ENCODE measurements at regions not wholly inside any gene's neighbourhood (a gene's known extent, or its start where the extent isn't known, plus 50 kb on each side); places are given as distances from the start of the nearest gene placed in this dataset.

DNA sequence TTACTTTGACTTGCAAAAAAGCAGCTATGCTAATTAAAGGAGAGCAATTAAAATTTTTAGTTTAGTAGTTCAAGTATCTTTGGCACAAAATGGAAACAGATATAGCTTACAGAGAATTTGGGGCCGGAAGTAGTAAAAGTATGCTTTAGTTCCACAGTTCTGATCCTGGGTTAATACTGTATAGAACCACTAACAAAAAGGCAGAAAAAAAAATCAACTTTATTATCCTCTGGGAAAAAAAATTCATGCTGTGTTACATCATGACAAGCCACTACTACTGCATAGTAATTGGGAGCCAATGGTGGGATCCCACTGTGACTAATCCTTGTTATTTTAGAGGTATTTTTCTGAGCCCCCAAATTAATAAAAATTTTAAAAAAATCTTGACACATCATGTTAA is 246.8 kb upstream of the PRDM9 start:
- Mint-ChIP-seq H3K27me3 (no peaks in the 10 kb centered on the region), H3K4me1 (ENCODE audit: low read depth in 2 of 2) (no peaks in the 10 kb centered on the region), H3K4me3 (no peak overlapping the region), H3K36me3 (ENCODE audit: insufficient read depth) (no peaks in the 10 kb centered on the region), H3K9me3 (peaks cover 3 to 6% of the 10 kb centered on the region in 2 donors), H3K27ac (no peak overlapping the region)
- ATAC-seq (replicated peaks) (no peak), DNase-seq (no peak)

- Mint-ChIP-seq H3K4me3 (no peak overlapping the region), H3K27me3 (no peaks in the 10 kb centered on the region), H3K9me3 (peaks cover 7 to 15% of the 10 kb centered on the region in 2 donors), H3K36me3 (ENCODE audit: insufficient read depth) (no peaks in the 10 kb centered on the region), H3K4me1 (ENCODE audit: low read depth in 2 of 2) (no peaks in the 10 kb centered on the region), H3K27ac (no peak overlapping the region)
- ATAC-seq (replicated peaks), result no peak
- no peak for DNase-seq
Measured at GRCh38 chr5:23257656-23258055, 249.8 kb upstream of the PRDM9 start.

DNA sequence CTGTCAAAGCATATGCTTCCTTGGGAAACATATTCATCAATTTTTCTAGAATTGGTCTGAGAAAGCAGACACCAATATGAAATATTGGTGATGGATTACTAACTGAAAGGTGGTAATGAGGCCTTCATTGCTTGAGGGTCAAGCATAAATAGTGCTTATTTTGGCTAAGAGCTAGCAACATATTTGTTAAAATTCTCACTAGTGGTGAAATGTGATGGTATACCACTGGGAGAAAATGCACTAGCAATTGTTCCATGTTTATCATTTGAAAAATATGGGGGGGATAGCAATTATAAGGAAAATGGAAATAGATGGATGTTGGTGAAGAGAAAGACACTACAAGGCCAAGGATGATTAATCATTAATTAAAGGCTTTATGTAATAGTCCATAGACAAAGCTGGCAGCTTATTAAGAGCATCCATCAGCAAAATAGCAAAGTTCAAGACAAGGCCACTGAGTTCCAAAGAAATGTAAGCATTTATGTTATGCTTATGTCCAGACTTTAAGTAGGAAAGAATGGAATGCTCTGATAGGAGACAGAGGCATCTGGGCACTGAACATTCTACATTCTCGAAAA is 253.7 kb upstream of the PRDM9 start:
- H3K27ac Mint-ChIP-seq, result no peak overlapping the region
- ATAC-seq (replicated peaks) (no peak), DNase-seq (no peak)
- no peaks in the 10 kb centered on the region for H3K27me3 Mint-ChIP-seq
- H3K36me3 Mint-ChIP-seq (ENCODE audit: insufficient read depth), result no peaks in the 10 kb centered on the region
- peaks cover 4 to 15% of the 10 kb centered on the region in 2 donors for H3K9me3 Mint-ChIP-seq
- no peak overlapping the region for H3K4me3 Mint-ChIP-seq
- no peaks in the 10 kb centered on the region for H3K4me1 Mint-ChIP-seq (ENCODE audit: low read depth in 2 of 2)

DNA sequence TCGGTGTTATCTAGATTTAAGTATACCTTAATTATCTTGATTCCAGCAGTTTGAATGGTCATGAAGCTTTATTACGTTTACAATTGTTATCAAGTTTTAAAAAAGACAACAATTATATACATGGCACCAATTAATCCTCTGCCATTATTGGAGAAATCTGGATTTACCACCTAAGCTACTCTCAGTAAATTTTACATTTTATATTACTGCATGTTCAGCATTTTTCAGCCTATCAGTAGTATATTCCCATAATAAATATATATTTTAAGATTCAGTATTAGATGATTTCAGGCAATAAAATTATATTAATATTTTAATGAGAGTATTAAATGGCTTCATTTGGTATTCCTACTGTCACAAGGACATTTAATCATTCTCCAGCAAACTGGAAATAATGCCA is 264.5 kb upstream of the PRDM9 start:
- H3K4me3 Mint-ChIP-seq, result no peak overlapping the region
- no peaks in the 10 kb centered on the region for H3K4me1 Mint-ChIP-seq (ENCODE audit: low read depth in 2 of 2)
- ATAC-seq (replicated peaks) (no peak), DNase-seq (no peak)
- peaks cover 14 to 22% of the 10 kb centered on the region in 2 donors for H3K9me3 Mint-ChIP-seq
- H3K27me3 Mint-ChIP-seq, result no peaks in the 10 kb centered on the region
- no peak overlapping the region for H3K27ac Mint-ChIP-seq
- H3K36me3 Mint-ChIP-seq (ENCODE audit: insufficient read depth), result no peaks in the 10 kb centered on the region

GRCh38 chr5:23235246-23235645 is 272.2 kb upstream of the PRDM9 start:
- no peaks in the 10 kb centered on the region for H3K36me3 Mint-ChIP-seq (ENCODE audit: insufficient read depth)
- H3K9me3 Mint-ChIP-seq, result peaks cover 11 to 24% of the 10 kb centered on the region in 2 donors
- DNase-seq (no peak), ATAC-seq (replicated peaks) (no peak)
- no peak overlapping the region for H3K4me3 Mint-ChIP-seq
- H3K27me3 Mint-ChIP-seq, result no peaks in the 10 kb centered on the region
- H3K4me1 Mint-ChIP-seq (ENCODE audit: low read depth in 2 of 2), result no peaks in the 10 kb centered on the region
- no peak overlapping the region for H3K27ac Mint-ChIP-seq

- Mint-ChIP-seq H3K27me3 (no peaks in the 10 kb centered on the region), H3K27ac (no peak overlapping the region), H3K4me3 (no peak overlapping the region), H3K4me1 (ENCODE audit: low read depth in 2 of 2) (no peaks in the 10 kb centered on the region), H3K36me3 (ENCODE audit: insufficient read depth) (no peaks in the 10 kb centered on the region), H3K9me3 (peaks cover 8 to 22% of the 10 kb centered on the region in 2 donors)
- DNase-seq, result no peak
- ATAC-seq (replicated peaks), result no peak
Measured at GRCh38 chr5:23234197-23234596, 273.2 kb upstream of the PRDM9 start.

DNA sequence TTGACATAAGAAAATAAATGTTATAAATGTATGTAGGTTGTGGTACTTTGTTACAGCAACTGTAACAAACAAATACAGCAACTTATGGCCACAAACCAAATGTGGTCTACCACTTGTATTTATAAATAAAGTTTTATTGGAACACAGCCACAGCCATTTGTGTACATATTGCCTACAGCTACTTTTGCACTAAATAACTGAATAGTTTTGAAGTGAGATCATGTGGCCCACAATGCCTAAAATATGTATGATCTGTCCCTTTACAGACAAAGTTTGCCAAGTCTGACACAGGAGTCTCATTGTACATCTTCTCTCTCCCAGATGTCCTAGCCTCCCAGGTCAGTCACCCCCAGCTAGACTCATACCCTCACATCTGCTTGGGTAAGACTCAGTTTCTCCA is 283.6 kb upstream of the PRDM9 start:
- ATAC-seq (replicated peaks), result no peak
- peaks cover 9 to 15% of the 10 kb centered on the region in 2 donors for H3K9me3 Mint-ChIP-seq
- no peaks in the 10 kb centered on the region for H3K4me1 Mint-ChIP-seq (ENCODE audit: low read depth in 2 of 2)
- DNase-seq, result no peak
- no peak overlapping the region for H3K27ac Mint-ChIP-seq
- H3K36me3 Mint-ChIP-seq (ENCODE audit: insufficient read depth), result no peaks in the 10 kb centered on the region
- no peak overlapping the region for H3K4me3 Mint-ChIP-seq
- no peaks in the 10 kb centered on the region for H3K27me3 Mint-ChIP-seq

DNA sequence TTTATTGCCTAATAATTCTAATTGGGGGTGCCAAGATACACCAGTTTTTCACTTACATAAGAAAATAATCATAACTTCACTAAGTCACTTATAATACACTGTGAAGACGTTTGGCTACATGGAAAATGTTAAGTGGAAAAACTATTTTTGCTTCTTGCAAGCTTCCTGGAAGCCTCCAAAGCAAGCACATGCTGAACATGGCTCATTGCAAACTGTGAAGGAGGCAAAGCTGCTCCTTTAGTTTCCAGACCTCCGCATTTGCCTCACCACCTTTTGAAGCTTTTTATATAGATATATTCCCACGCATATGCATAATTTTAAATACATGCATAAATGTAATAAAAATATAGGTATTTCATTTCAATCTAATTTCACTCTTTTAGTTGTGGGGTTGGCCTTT is 285.6 kb upstream of the PRDM9 start:
- Mint-ChIP-seq H3K4me3 (no peak overlapping the region), H3K36me3 (ENCODE audit: insufficient read depth) (no peaks in the 10 kb centered on the region), H3K4me1 (ENCODE audit: low read depth in 2 of 2) (no peaks in the 10 kb centered on the region), H3K27me3 (no peaks in the 10 kb centered on the region), H3K9me3 (peaks cover 9 to 15% of the 10 kb centered on the region in 2 donors), H3K27ac (no peak overlapping the region)
- no peak for DNase-seq
- ATAC-seq (replicated peaks), result no peak

DNA sequence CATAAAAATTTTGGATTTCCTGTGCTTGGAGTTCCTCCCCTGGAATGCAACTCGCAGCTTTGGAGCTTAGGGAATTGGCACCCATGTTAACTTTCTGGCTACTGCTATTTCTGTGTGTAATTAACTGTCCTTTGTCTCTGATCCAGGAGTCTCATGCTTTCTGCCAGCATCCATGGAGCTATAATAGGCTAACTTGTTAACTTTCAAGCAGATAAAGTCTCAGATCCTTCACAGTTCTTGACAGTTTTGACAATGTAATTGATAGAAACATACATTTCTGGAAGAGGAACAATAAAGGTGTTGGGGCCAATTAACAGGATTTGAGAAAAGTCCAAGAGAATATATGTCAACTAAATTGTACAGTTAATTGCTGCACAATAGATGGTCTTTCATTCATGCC is 290.2 kb upstream of the PRDM9 start:
- no peak overlapping the region for H3K4me3 Mint-ChIP-seq
- ATAC-seq (replicated peaks) (no peak), DNase-seq (no peak)
- no peak overlapping the region for H3K27ac Mint-ChIP-seq
- H3K27me3 Mint-ChIP-seq, result no peaks in the 10 kb centered on the region
- peaks cover 5 to 14% of the 10 kb centered on the region in 2 donors for H3K9me3 Mint-ChIP-seq
- H3K36me3 Mint-ChIP-seq (ENCODE audit: insufficient read depth), result no peaks in the 10 kb centered on the region
- no peaks in the 10 kb centered on the region for H3K4me1 Mint-ChIP-seq (ENCODE audit: low read depth in 2 of 2)

DNA sequence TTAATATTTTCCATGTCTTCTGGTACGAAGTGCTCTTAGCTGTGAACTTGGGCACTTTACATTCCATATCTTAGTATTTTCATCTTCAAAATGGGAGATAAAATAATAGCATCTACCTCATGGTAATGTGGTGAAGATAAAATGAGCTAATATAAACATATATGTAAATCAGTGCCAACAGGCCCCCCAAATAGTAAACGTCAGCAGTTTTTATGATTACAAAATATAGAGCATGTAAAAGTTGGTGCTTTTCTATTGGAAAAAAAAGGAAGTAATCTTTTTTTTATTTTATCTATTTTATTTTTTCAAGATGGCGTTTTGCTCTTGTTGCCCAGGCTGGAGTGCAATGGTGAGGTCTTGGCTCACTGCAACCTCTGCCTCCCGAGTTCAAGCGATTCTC is 291.1 kb upstream of the PRDM9 start:
- Mint-ChIP-seq H3K4me3 (no peak overlapping the region), H3K27ac (no peak overlapping the region), H3K27me3 (no peaks in the 10 kb centered on the region), H3K4me1 (ENCODE audit: low read depth in 2 of 2) (no peaks in the 10 kb centered on the region), H3K36me3 (ENCODE audit: insufficient read depth) (no peaks in the 10 kb centered on the region), H3K9me3 (peaks cover 7 to 14% of the 10 kb centered on the region in 2 donors)
- ATAC-seq (replicated peaks) (no peak), DNase-seq (no peak)

GRCh38 chr5:23208959-23209431 is 298.4 kb upstream of the PRDM9 start:
- peaks cover 8 to 17% of the 10 kb centered on the region in 2 donors for H3K9me3 Mint-ChIP-seq
- DNase-seq (no peak), ATAC-seq (replicated peaks) (no peak)
- no peaks in the 10 kb centered on the region for H3K36me3 Mint-ChIP-seq (ENCODE audit: insufficient read depth)
- no peak overlapping the region for H3K4me3 Mint-ChIP-seq
- no peaks in the 10 kb centered on the region for H3K4me1 Mint-ChIP-seq (ENCODE audit: low read depth in 2 of 2)
- no peaks in the 10 kb centered on the region for H3K27me3 Mint-ChIP-seq
- no peak overlapping the region for H3K27ac Mint-ChIP-seq

- no peaks in the 10 kb centered on the region for H3K4me1 Mint-ChIP-seq (ENCODE audit: low read depth in 2 of 2)
Measured at GRCh38 chr5:23204111-23204510, 303.3 kb upstream of the PRDM9 start.

GRCh38 chr5:23169660-23170416 is 316.7 kb upstream of the CDH12 start:
- ATAC-seq (replicated peaks) (no peak), DNase-seq (no peak)
- no peaks in the 10 kb centered on the region for H3K4me1 Mint-ChIP-seq (ENCODE audit: low read depth in 2 of 2)
- no peaks in the 10 kb centered on the region for H3K36me3 Mint-ChIP-seq (ENCODE audit: insufficient read depth)
- H3K9me3 Mint-ChIP-seq, result peaks cover 0 to 10% of the 10 kb centered on the region in 2 donors
- H3K27me3 Mint-ChIP-seq, result no peaks in the 10 kb centered on the region
- no peak overlapping the region for H3K4me3 Mint-ChIP-seq
- no peak overlapping the region for H3K27ac Mint-ChIP-seq

More at GRCh38 chr5:23204111-23204510, 303.3 kb upstream of the PRDM9 start:
- no peak overlapping the region for H3K4me3 Mint-ChIP-seq
- H3K27me3 Mint-ChIP-seq, result no peaks in the 10 kb centered on the region
- no peak for ATAC-seq (replicated peaks)
- H3K36me3 Mint-ChIP-seq (ENCODE audit: insufficient read depth), result no peaks in the 10 kb centered on the region
- no peak overlapping the region for H3K27ac Mint-ChIP-seq
- DNase-seq, result no peak
- peaks cover 3 to 11% of the 10 kb centered on the region in 2 donors for H3K9me3 Mint-ChIP-seq

DNA sequence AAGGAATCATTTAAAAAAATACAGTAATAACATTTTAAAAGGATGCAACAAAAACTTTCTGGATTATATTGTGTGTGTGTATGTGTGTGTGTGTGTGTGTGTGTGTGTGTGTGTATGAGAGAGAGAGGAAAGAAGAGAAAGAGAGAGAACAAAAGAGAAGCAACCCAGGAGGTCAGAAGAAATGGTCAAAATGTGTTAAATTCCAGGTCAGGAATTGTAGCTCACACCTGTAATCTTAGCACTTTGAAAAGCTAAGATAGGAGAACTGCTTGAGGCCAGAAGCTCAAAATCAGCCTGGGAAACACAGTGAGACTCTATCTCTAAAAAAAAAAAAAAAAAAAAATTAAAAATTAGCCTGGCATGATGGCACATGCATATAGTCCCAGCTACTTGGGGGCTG is 311.8 kb upstream of the CDH12 start:
- Mint-ChIP-seq H3K4me1 (ENCODE audit: low read depth in 2 of 2) (no peaks in the 10 kb centered on the region), H3K27ac (no peak overlapping the region), H3K9me3 (peaks cover 0 to 6% of the 10 kb centered on the region in 2 donors), H3K27me3 (no peaks in the 10 kb centered on the region), H3K36me3 (ENCODE audit: insufficient read depth) (no peaks in the 10 kb centered on the region), H3K4me3 (no peak overlapping the region)
- no peak for DNase-seq
- no peak for ATAC-seq (replicated peaks)
